GM21825 (cell line): ENCODE measurements at regions not wholly inside any gene's neighbourhood (a gene's known extent, or its start where the extent isn't known, plus 50 kb on each side); places are given as distances from the start of the nearest gene placed in this dataset.
"Not testable (repeated sequence)": the region's sequence is repeated elsewhere in the genome, so short reads cannot be mapped to it uniquely, and the experiment has no call there.

Source experiments
- ATAC-seq: cut with Tn5 transposase; IDR thresholded peaks from one replicate; pipeline ENCODE4 v1.9.1; 2021; ENCODE audit warnings: mild to moderate bottlenecking, moderate library complexity; ENCODE audit not compliant: unreplicated experiment

- no peak for ATAC-seq
These were observed 165.4 kb upstream of the WDR1 start for GRCh38 chr4:10281996-10282395.

- no peak for ATAC-seq
These were observed 162.7 kb upstream of the WDR1 start for GRCh38 chr4:10279261-10279660.

GRCh38 chr4:10278071-10278470 lies 161.5 kb upstream of the WDR1 start:
- ATAC-seq: no peak

GRCh38 chr4:10276152-10276551 lies 159.6 kb upstream of the WDR1 start:
- no peak for ATAC-seq

GRCh38 chr4:10275696-10276095 lies 159.1 kb upstream of the WDR1 start:
- ATAC-seq: no peak

- no peak for ATAC-seq
These were observed 156.4 kb upstream of the WDR1 start for GRCh38 chr4:10273030-10273429.

GRCh38 chr4:10272511-10272910 lies 155.9 kb upstream of the WDR1 start:
- no peak for ATAC-seq

GRCh38 chr4:10267066-10267465 lies 150.5 kb upstream of the WDR1 start:
- ATAC-seq: no peak

GRCh38 chr4:10260777-10261176 lies 144.2 kb upstream of the WDR1 start:
- ATAC-seq: no peak

- ATAC-seq: no peak
These were observed 143.4 kb upstream of the WDR1 start for GRCh38 chr4:10259976-10260375.

- ATAC-seq: no peak
These were observed 139.6 kb upstream of the WDR1 start for GRCh38 chr4:10256203-10256602.

GRCh38 chr4:10253765-10254164 lies 137.2 kb upstream of the WDR1 start:
- ATAC-seq: no peak

GRCh38 chr4:10245751-10246150 lies 129.2 kb upstream of the WDR1 start:
- ATAC-seq: no peak

- ATAC-seq: no peak
These were observed 127.3 kb upstream of the WDR1 start for GRCh38 chr4:10243856-10244255.

- no peak for ATAC-seq
These were observed 124.1 kb upstream of the WDR1 start for GRCh38 chr4:10240691-10241090.

- ATAC-seq: no peak
These were observed 123.5 kb upstream of the WDR1 start for GRCh38 chr4:10239982-10240654.

- no peak for ATAC-seq
These were observed 120.5 kb upstream of the WDR1 start for GRCh38 chr4:10237131-10237530.

GRCh38 chr4:10232114-10232513 lies 115.5 kb upstream of the WDR1 start:
- no peak for ATAC-seq

GRCh38 chr4:10226756-10227155 lies 110.2 kb upstream of the WDR1 start:
- ATAC-seq: no peak

GRCh38 chr4:10225096-10225495 lies 108.5 kb upstream of the WDR1 start:
- ATAC-seq: no peak

GRCh38 chr4:10223782-10224181 lies 107.2 kb upstream of the WDR1 start:
- ATAC-seq: no peak

GRCh38 chr4:10213481-10213880 lies 96.9 kb upstream of the WDR1 start:
- ATAC-seq: not testable (repeated sequence)

- ATAC-seq: no peak
These were observed 96.3 kb upstream of the WDR1 start for GRCh38 chr4:10212901-10213300.
